GM12874 (cell line): ENCODE measurements at regions not wholly inside any gene's neighbourhood (a gene's known extent, or its start where the extent isn't known, plus 50 kb on each side); places are given as distances from the start of the nearest gene placed in this dataset.

Source experiments
- CTCF ChIP-seq: IDR thresholded peaks from 2 replicates; pipeline ENCODE4 v1.5.1; 2011; ENCODE audit warnings: low read depth, mild to moderate bottlenecking, control low read depth, low read length, moderate library complexity; ENCODE audit not compliant: insufficient read depth

- no peak for TF ChIP-seq CTCF
Observed at GRCh38 chr5:18088020-18088579, 453.8 kb downstream of the TAF11L14 start.

DNA sequence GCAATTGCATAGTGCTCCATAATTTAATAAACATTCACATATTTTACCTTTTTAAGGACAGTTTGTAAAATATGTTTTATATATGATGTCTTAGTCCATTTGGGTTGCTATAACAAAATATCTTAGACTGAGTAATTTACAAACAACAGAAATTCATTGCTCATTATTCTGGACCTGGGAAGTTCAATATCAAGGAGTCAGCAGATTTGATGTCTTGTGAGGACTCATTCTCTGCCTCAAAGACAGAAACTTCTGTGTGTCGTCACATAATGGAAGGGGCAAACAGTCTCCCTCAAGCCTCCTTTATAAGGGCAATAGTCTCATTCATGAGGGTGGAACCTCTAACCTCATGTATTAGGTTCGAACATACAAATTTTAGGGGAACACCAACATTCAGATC, 455.9 kb downstream of the TAF11L14 start:
- TF ChIP-seq CTCF: no peak

GRCh38 chr5:18091142-18091541, 456.9 kb downstream of the TAF11L14 start:
- TF ChIP-seq CTCF: no peak

GRCh38 chr5:18091758-18092157, 457.5 kb downstream of the TAF11L14 start:
- TF ChIP-seq CTCF: no peak

DNA sequence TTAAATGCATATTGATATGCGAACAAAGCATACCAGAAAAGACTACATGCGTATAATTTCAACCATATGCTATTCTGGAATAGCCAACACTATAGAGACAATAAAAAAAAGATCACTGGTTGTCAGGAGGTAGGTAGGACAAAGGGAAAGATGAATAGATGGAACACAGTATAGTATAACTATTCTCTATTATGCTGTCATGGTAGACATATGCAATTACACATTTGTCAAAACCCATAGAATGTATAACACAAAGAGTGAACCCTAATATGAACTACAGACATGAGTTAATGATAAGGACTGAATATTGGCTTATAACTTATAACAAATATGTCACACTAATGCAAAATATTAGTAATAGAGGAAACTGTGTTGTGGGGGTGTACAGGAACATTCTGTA, 460.8 kb downstream of the TAF11L14 start:
- no peak for TF ChIP-seq CTCF

- no peak for TF ChIP-seq CTCF
Observed at GRCh38 chr5:18097817-18098216, 463.6 kb downstream of the TAF11L14 start.

DNA sequence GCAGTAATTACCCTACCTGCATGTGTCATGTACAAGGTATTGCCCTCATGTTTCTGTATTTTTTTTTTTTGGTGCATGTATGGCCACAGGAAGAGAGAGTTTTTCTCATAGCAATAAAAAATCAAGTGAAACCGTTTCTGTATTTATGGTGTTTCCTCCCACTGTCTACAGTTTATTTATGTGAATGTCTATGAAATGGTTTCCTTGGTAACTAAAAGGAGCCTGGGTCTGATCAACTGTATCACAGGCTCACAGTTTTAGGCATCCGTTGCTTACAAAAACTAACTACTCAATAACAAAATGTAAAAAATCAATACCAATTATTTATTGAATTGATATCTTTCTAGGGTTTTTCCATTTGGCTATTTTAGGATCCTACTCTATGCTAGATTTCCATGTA, 464.4 kb downstream of the TAF11L14 start:
- TF ChIP-seq CTCF: no peak
